IMR-90 (cell line): ENCODE measurements at regions not wholly inside any gene's neighbourhood (a gene's known extent, or its start where the extent isn't known, plus 50 kb on each side); places are given as distances from the start of the nearest gene placed in this dataset.

Source experiments
- ATAC-seq: fragments of 200-7000 bp; cut with Tn5 transposase; 2 replicates; pipeline ENCODE4 v1.9.1; 2020; ENCODE audit warnings: low read depth, mild to moderate bottlenecking, moderate library complexity
- BruUV-seq: library from RNA; stranded (reverse); fragments of 400-500 nt; replicated peaks from 2 replicates; lab custom pipeline; 2021; lab: Mats Ljungman, UMichigan
- CTCF ChIA-PET: fragments of 300-600 bp; formaldehyde crosslinking; extraction: SDS; loops from one replicate; lab custom pipeline; 2021; ENCODE audit warnings: antibody characterized with exemption; lab: Yijun Ruan, JAX
- POLR2A ChIA-PET: fragments of 300-600 bp; sonication (Branson Sonifier 250); formaldehyde crosslinking; loops from one replicate; lab custom pipeline; 2022; ENCODE audit warnings: antibody characterized with exemption; ENCODE audit not compliant: unreplicated experiment; lab: Charles Lee
- DNase-seq: peaks from one replicate; pipeline ENCODE4 v3.0.0; 2013
- H2AFZ ChIP-seq: replicated peaks from 2 replicates; pipeline ENCODE3; 2013; ENCODE audit warnings: low read length, mild to moderate bottlenecking; ENCODE audit not compliant: poor library complexity
- H2AK5ac ChIP-seq: 2 replicates; pipeline ENCODE4 v1.6.1; 2013; ENCODE audit warnings: low read depth, low read length, inconsistent platforms
- H2AK9ac ChIP-seq: replicated peaks from 2 replicates; pipeline ENCODE3; 2013; ENCODE audit warnings: mild to moderate bottlenecking, low read depth, low read length, moderate library complexity; ENCODE audit not compliant: poor library complexity
- H2BK120ac ChIP-seq: 2 replicates; pipeline ENCODE4 v1.6.1; 2013; ENCODE audit warnings: low read depth, low read length, inconsistent platforms
- H2BK15ac ChIP-seq: 3 replicates; pipeline ENCODE4 v1.6.1; 2013; ENCODE audit warnings: low read depth, low read length, inconsistent platforms
- H2BK20ac ChIP-seq: 2 replicates; pipeline ENCODE4 v1.6.1; 2013; ENCODE audit warnings: low read depth, mild to moderate bottlenecking, inconsistent platforms, low read length, moderate library complexity
- H2BK5ac ChIP-seq: 2 replicates; pipeline ENCODE4 v1.6.1; 2013; ENCODE audit warnings: mild to moderate bottlenecking, low read depth, low read length, inconsistent platforms; ENCODE audit not compliant: poor library complexity, severe bottlenecking
- H3K14ac ChIP-seq: replicated peaks from 2 replicates; pipeline ENCODE4 v1.6.1; 2013; ENCODE audit warnings: low read depth, low read length, inconsistent platforms
- H3K18ac ChIP-seq: 2 replicates; pipeline ENCODE4 v1.6.1; 2013; ENCODE audit warnings: low read depth, low read length, control low read depth
- H3K23ac ChIP-seq: 2 replicates; pipeline ENCODE4 v1.6.1; 2013; ENCODE audit warnings: low read depth, low read length, inconsistent platforms
- H3K27ac ChIP-seq: 2 replicates; pipeline ENCODE4 v1.5.1; 2013; ENCODE audit warnings: mild to moderate bottlenecking, control low read depth, low read length; ENCODE audit not compliant: insufficient read depth
- H3K27me3 ChIP-seq: 2 replicates; pipeline ENCODE4 v1.6.1; 2013; ENCODE audit warnings: low read length; ENCODE audit not compliant: control insufficient read depth, insufficient read depth
- H3K36me3 ChIP-seq: 2 replicates; pipeline ENCODE4 v1.6.1; 2013; ENCODE audit warnings: low read length, mixed read lengths; ENCODE audit not compliant: control insufficient read depth, insufficient read depth
- H3K4ac ChIP-seq: 2 replicates; pipeline ENCODE4 v1.6.1; 2013; ENCODE audit warnings: low read depth, low read length, inconsistent platforms
- H3K4me1 ChIP-seq: 2 replicates; pipeline ENCODE4 v1.6.1; 2013; ENCODE audit warnings: low read length, mixed read lengths; ENCODE audit not compliant: control insufficient read depth, insufficient read depth
- H3K4me2 ChIP-seq: 2 replicates; pipeline ENCODE4 v1.6.1; 2013; ENCODE audit warnings: low read depth, mild to moderate bottlenecking, control low read depth, low read length, moderate library complexity
- H3K4me3 ChIP-seq: 2 replicates; pipeline ENCODE4 v1.5.1; 2013; ENCODE audit warnings: low read depth, mild to moderate bottlenecking, control low read depth, low read length, moderate library complexity; ENCODE audit not compliant: insufficient read depth
- H3K56ac ChIP-seq: 2 replicates; pipeline ENCODE4 v1.6.1; 2013; ENCODE audit warnings: low read length, inconsistent platforms; ENCODE audit not compliant: insufficient read depth; ENCODE audit errors: extremely low read depth
- H3K79me1 ChIP-seq, 2 experiments: 2 replicates each; pipeline ENCODE4 v1.6.1; 2013; ENCODE audit warnings: low read length in 2 of 2, inconsistent platforms in 1 of 2, low read depth in 1 of 2
- H3K9ac ChIP-seq: 2 replicates; pipeline ENCODE4 v1.6.1; 2013; ENCODE audit warnings: low read depth, low read length, control low read depth
- H3K9me1 ChIP-seq: 2 replicates; pipeline ENCODE4 v1.6.1; 2013; ENCODE audit warnings: low read length, inconsistent platforms; ENCODE audit not compliant: insufficient read depth
- H3K9me3 ChIP-seq: 2 replicates; pipeline ENCODE4 v1.6.1; 2013; ENCODE audit warnings: low read length; ENCODE audit not compliant: control insufficient read depth, insufficient read depth
- H4K20me1 ChIP-seq: 2 replicates; pipeline ENCODE4 v1.6.1; 2013; ENCODE audit warnings: low read length, inconsistent platforms; ENCODE audit not compliant: insufficient read depth
- H4K5ac ChIP-seq: 2 replicates; pipeline ENCODE4 v1.6.1; 2013; ENCODE audit warnings: mild to moderate bottlenecking, low read depth, low read length, control low read depth
- H4K8ac ChIP-seq, 2 experiments: 2 replicates each; pipeline ENCODE4 v1.6.1; 2013; ENCODE audit warnings: low read depth in 2 of 2, low read length in 2 of 2, control low read depth in 1 of 2, inconsistent platforms in 1 of 2
- H4K91ac ChIP-seq: 2 replicates; pipeline ENCODE4 v1.6.1; 2013; ENCODE audit warnings: low read depth, low read length, inconsistent platforms; ENCODE audit not compliant: insufficient read depth
- BHLHE40 ChIP-seq: fragments of 150-350 bp; IDR thresholded peaks from 2 replicates; pipeline ENCODE4 v1.6.1; 2016; ENCODE audit warnings: mild to moderate bottlenecking, low read depth, low read length
- CEBPB ChIP-seq: IDR thresholded peaks from 2 replicates; pipeline ENCODE4 v1.6.1; 2012; ENCODE audit warnings: low read depth, low read length, improper control_type of control experiment
- CHD1 ChIP-seq: IDR thresholded peaks from 2 replicates; pipeline ENCODE4 v1.6.1; 2012; ENCODE audit warnings: low read depth, low read length, improper control_type of control experiment
- FOS ChIP-seq: fragments of 150-350 bp; IDR thresholded peaks from 2 replicates; pipeline ENCODE4 v1.6.1; 2016; ENCODE audit warnings: low read depth, low read length
- MAFK ChIP-seq: IDR thresholded peaks from 2 replicates; pipeline ENCODE4 v1.6.1; 2012; ENCODE audit warnings: low read depth, low read length, improper control_type of control experiment
- MAZ ChIP-seq: IDR thresholded peaks from 2 replicates; pipeline ENCODE4 v1.6.1; 2012; ENCODE audit warnings: low read depth, mild to moderate bottlenecking, low read length, improper control_type of control experiment, moderate library complexity, borderline replicate concordance
- MXI1 ChIP-seq: IDR thresholded peaks from 2 replicates; pipeline ENCODE4 v1.6.1; 2012; ENCODE audit warnings: low read depth, mild to moderate bottlenecking, low read length, moderate library complexity, borderline replicate concordance
- NFE2L2 ChIP-seq: fragments of 150-350 bp; IDR thresholded peaks from 2 replicates; pipeline ENCODE4 v1.6.1; 2016; ENCODE audit warnings: low read depth, mild to moderate bottlenecking, low read length
- POLR2A ChIP-seq: IDR thresholded peaks from 2 replicates; pipeline ENCODE4 v1.6.1; 2012; ENCODE audit warnings: mild to moderate bottlenecking, low read depth, low read length
- RAD21 ChIP-seq: IDR thresholded peaks from 2 replicates; pipeline ENCODE4 v1.6.1; 2012; ENCODE audit warnings: low read length, improper control_type of control experiment
- RCOR1 ChIP-seq: IDR thresholded peaks from 2 replicates; pipeline ENCODE4 v1.6.1; 2012; ENCODE audit warnings: mild to moderate bottlenecking, low read length, improper control_type of control experiment; ENCODE audit not compliant: insufficient replicate concordance
- RFX5 ChIP-seq: IDR thresholded peaks from 2 replicates; pipeline ENCODE4 v1.8.0; 2012; ENCODE audit warnings: low read depth, mild to moderate bottlenecking, low read length, moderate library complexity
- SMC3 ChIP-seq: fragments of 150-350 bp; IDR thresholded peaks from 2 replicates; pipeline ENCODE4 v1.6.1; 2016; ENCODE audit warnings: low read depth, mild to moderate bottlenecking, antibody characterized with exemption, low read length, moderate library complexity
- WGBS, 2 experiments: methylation state at CpG; one replicate each; pipeline versions ENCODE4 v1.1.5 to v1.1.7; 2013; ENCODE audit warnings: missing lambda C conversion rate in 2 of 2; ENCODE audit not compliant: insufficient read length in 1 of 2; ENCODE audit errors: extremely low coverage in 2 of 2; 5-methylcytosine and 5-hydroxymethylcytosine counted together
- dilution Hi-C: fragments of 300-500 bp; cut with HindIII; formaldehyde crosslinking; loops from one replicate; pipeline ENCODE4 v1.14.3; 2018; ENCODE audit warnings: low sequenced_read_pairs; ENCODE audit not compliant: unreplicated experiment
- in situ Hi-C: fragments of 300-500 bp; cut with MboI; formaldehyde crosslinking; loops from 3 replicates; pipeline ENCODE4 v1.14.3; 2019; ENCODE audit warnings: low sequenced_read_pairs, inconsistent platforms, mixed read lengths
- intact Hi-C: fragments of 100-400 bp; cut with micrococcal nuclease; formaldehyde crosslinking; loops from 2 replicates; pipeline ENCODE4 v1.10.0; 2022
- TF ChIP-seq, protein P1 (sequence below): fragments of 150-350 bp; IDR thresholded peaks from 2 replicates; pipeline ENCODE4 v1.6.1; 2017; ENCODE audit warnings: mild to moderate bottlenecking, antibody characterized with exemption, low read length, low read depth
- TF ChIP-seq, protein P2 (sequence below): conservative IDR thresholded peaks from 2 replicates; pipeline ENCODE4 v1.5.1; 2012; ENCODE audit warnings: mild to moderate bottlenecking, low read depth, low read length, improper control_type of control experiment
- TF ChIP-seq, protein P3 (sequence below): fragments of 150-350 bp; IDR thresholded peaks from 2 replicates; pipeline ENCODE4 v1.6.1; 2016; ENCODE audit warnings: low read depth, mild to moderate bottlenecking, low read length, moderate library complexity, borderline replicate concordance

GRCh38 chr4:74618166-74618565 is 173.2 kb downstream of the AREG start:
- Histone ChIP-seq H4K5ac (no peak overlapping the region), H3K14ac (no peak overlapping the region), H2BK120ac (no peak overlapping the region), H3K4me2 (no peak overlapping the region), H2AFZ (no peak overlapping the region), H3K9me3 (no peaks in the 10 kb centered on the region), H2BK15ac (0 out of 3 replicates have a peak overlapping the region, but pooled peaks have one; percentile 42), H3K9me1 (no peaks in the 10 kb centered on the region), H3K56ac (no peak overlapping the region), H4K20me1 (no peaks in the 10 kb centered on the region), H4K8ac (0 out of 4 replicates have a peak overlapping the region, but pooled peaks of 1 of the 2 experiments have one; percentile 47), H4K91ac (no peak overlapping the region), H2AK5ac (peak overlapping the region; percentile 22; the same call in 1 of the 2 replicates), H3K36me3 (no peaks in the 10 kb centered on the region), H3K27me3 (peaks cover 4% of the 10 kb centered on the region; the same call in 1 of the 2 replicates), H3K4me3 (no peak overlapping the region), H2BK20ac (no peak overlapping the region), H3K9ac (no peak overlapping the region), H3K79me1 (no peaks in the 10 kb centered on the region), H2AK9ac (no peak overlapping the region), H3K18ac (no peak overlapping the region), H3K4me1 (peaks cover 4% of the 10 kb centered on the region), H2BK5ac (no peak overlapping the region), H3K23ac (no peak overlapping the region), H3K27ac (no peak overlapping the region), H3K4ac (no peak overlapping the region)
- CTCF ChIA-PET = interaction anchor here (1.5 kb wide), 1 partner anchor 86 kb away, joined by 6 read pairs; no protein-coding TSS in a partner anchor
- intact Hi-C loops = no loop called here
- no TSS peak for BruUV-seq
- TF ChIP-seq MXI1 (no peak), MAFK (no peak), RFX5 (no peak), CEBPB (no peak), FOS (no peak), SMC3 (no peak), MAZ (no peak), RAD21 (no peak), BHLHE40 (no peak), RCOR1 (no peak), CHD1 (no peak), POLR2A (no peak), NFE2L2 (no peak)
- TF ChIP-seq, protein P1, sequence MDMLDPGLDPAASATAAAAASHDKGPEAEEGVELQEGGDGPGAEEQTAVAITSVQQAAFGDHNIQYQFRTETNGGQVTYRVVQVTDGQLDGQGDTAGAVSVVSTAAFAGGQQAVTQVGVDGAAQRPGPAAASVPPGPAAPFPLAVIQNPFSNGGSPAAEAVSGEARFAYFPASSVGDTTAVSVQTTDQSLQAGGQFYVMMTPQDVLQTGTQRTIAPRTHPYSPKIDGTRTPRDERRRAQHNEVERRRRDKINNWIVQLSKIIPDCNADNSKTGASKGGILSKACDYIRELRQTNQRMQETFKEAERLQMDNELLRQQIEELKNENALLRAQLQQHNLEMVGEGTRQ = no peak
- TF ChIP-seq, protein P2, sequence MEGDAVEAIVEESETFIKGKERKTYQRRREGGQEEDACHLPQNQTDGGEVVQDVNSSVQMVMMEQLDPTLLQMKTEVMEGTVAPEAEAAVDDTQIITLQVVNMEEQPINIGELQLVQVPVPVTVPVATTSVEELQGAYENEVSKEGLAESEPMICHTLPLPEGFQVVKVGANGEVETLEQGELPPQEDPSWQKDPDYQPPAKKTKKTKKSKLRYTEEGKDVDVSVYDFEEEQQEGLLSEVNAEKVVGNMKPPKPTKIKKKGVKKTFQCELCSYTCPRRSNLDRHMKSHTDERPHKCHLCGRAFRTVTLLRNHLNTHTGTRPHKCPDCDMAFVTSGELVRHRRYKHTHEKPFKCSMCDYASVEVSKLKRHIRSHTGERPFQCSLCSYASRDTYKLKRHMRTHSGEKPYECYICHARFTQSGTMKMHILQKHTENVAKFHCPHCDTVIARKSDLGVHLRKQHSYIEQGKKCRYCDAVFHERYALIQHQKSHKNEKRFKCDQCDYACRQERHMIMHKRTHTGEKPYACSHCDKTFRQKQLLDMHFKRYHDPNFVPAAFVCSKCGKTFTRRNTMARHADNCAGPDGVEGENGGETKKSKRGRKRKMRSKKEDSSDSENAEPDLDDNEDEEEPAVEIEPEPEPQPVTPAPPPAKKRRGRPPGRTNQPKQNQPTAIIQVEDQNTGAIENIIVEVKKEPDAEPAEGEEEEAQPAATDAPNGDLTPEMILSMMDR = no peak
- TF ChIP-seq, protein P3, sequence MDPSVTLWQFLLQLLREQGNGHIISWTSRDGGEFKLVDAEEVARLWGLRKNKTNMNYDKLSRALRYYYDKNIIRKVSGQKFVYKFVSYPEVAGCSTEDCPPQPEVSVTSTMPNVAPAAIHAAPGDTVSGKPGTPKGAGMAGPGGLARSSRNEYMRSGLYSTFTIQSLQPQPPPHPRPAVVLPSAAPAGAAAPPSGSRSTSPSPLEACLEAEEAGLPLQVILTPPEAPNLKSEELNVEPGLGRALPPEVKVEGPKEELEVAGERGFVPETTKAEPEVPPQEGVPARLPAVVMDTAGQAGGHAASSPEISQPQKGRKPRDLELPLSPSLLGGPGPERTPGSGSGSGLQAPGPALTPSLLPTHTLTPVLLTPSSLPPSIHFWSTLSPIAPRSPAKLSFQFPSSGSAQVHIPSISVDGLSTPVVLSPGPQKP = no peak
- DNase-seq = no peak
- no peak for ATAC-seq
- no CpG with 5 or more reads among the region's 1 CpG for WGBS, 2 experiments
- dilution Hi-C loops = no loop called here
- in situ Hi-C loops = no loop called here
- POLR2A ChIA-PET = interaction anchor here (0.6 kb wide), 1 partner anchor 32 kb away, joined by 3 read pairs; no protein-coding TSS in a partner anchor
